SK-N-MC (cell line): ENCODE measurements at regions not wholly inside any gene's neighbourhood (a gene's known extent, or its start where the extent isn't known, plus 50 kb on each side); places are given as distances from the start of the nearest gene placed in this dataset.

Experiments
- EZH2 ChIP-seq: fragments of 200-600 bp; sonication (generic); IDR thresholded peaks from one replicate; pipeline ENCODE4 v1.6.1; 2017; ENCODE audit warnings: antibody characterized with exemption
- FOXP2 ChIP-seq: optimal IDR thresholded peaks from 2 replicates; pipeline ENCODE3; 2011; ENCODE audit warnings: mild to moderate bottlenecking, moderate library complexity; ENCODE audit not compliant: insufficient read depth; ENCODE audit errors: extremely low read length, control extremely low read depth
- POLR2AphosphoS5 ChIP-seq: IDR thresholded peaks from 2 replicates; pipeline ENCODE4 v1.6.1; 2012; ENCODE audit warnings: mild to moderate bottlenecking, low read depth, low read length, borderline replicate concordance

- TF ChIP-seq EZH2: no peak
- no peak for TF ChIP-seq POLR2AphosphoS5
- TF ChIP-seq FOXP2: no peak
These were observed 68.8 kb downstream of the FOXB1 start for GRCh38 chr15:60072826-60073465.
